HL-60 (cell line): ENCODE measurements at regions not wholly inside any gene's neighbourhood (a gene's known extent, or its start where the extent isn't known, plus 50 kb on each side); places are given as distances from the start of the nearest gene placed in this dataset.

Source experiments
- DNase-seq, 2 experiments: peaks; one replicate each; pipeline ENCODE4 v3.0.0-alpha.2; 2010 to 2020; ENCODE audit warnings: low read depth in 1 of 2, low spot score in 1 of 2
- H3K27ac ChIP-seq: fragments of 250-450 bp; sonication (Bioruptor Pico); replicated peaks from 2 replicates; pipeline ENCODE4 v1.5.1; 2020; ENCODE audit warnings: mild to moderate bottlenecking, moderate library complexity
- H3K27me3 ChIP-seq: fragments of 250-450 bp; sonication (Bioruptor Pico); 2 replicates; pipeline ENCODE4 v1.5.1; 2021; ENCODE audit warnings: mild to moderate bottlenecking, moderate library complexity; ENCODE audit not compliant: insufficient read depth, poor library complexity, severe bottlenecking
- H3K4me3 ChIP-seq: replicated peaks from 2 replicates; pipeline ENCODE4 v1.5.1; 2011; ENCODE audit warnings: mild to moderate bottlenecking, control low read depth, low read length; ENCODE audit not compliant: insufficient read depth
- GABPA ChIP-seq: IDR thresholded peaks from 2 replicates; pipeline ENCODE4 v1.6.1; 2012; ENCODE audit warnings: low read depth
- POLR2AphosphoS5 ChIP-seq: IDR thresholded peaks from 2 replicates; pipeline ENCODE4 v1.6.1; 2012; ENCODE audit warnings: low read depth
- SPI1 ChIP-seq: IDR thresholded peaks from 2 replicates; pipeline ENCODE4 v1.6.1; 2012; ENCODE audit warnings: low read depth, mild to moderate bottlenecking, borderline replicate concordance
- TF ChIP-seq, protein P1 (sequence below): IDR thresholded peaks from one replicate; pipeline ENCODE4 v1.5.1; 2011; ENCODE audit warnings: low read length, control low read depth, inconsistent platforms; ENCODE audit not compliant: insufficient read depth
- TF ChIP-seq, protein P2 (sequence below): IDR thresholded peaks from 2 replicates; pipeline ENCODE4 v1.6.1; 2012; ENCODE audit warnings: low read depth; ENCODE audit not compliant: insufficient replicate concordance

DNA sequence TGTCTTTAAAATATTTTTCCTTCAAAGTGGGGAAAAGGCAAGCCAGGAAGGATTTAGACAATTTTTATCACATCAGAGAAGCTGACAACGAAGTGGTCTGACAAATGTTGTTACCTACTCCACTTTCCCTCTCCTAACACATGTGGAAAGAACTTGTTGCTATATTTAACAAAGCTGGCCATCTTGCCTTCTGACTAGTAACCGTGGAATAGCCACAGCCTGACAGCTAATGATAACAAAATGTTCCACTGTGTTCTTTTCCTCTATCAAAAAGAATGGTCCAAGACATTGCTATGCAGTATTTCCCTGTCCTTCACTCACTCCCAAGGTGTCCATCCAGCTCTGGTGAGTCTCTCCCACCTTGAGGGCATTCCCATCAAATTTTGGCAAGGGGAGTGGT is 481.4 kb upstream of the THBS1 start:
- Histone ChIP-seq H3K4me3 (no peak overlapping the region), H3K27me3 (peaks cover 4% of the 10 kb centered on the region), H3K27ac (no peak overlapping the region)
- TF ChIP-seq GABPA (no peak), SPI1 (no peak), POLR2AphosphoS5 (no peak)
- TF ChIP-seq, protein P1, sequence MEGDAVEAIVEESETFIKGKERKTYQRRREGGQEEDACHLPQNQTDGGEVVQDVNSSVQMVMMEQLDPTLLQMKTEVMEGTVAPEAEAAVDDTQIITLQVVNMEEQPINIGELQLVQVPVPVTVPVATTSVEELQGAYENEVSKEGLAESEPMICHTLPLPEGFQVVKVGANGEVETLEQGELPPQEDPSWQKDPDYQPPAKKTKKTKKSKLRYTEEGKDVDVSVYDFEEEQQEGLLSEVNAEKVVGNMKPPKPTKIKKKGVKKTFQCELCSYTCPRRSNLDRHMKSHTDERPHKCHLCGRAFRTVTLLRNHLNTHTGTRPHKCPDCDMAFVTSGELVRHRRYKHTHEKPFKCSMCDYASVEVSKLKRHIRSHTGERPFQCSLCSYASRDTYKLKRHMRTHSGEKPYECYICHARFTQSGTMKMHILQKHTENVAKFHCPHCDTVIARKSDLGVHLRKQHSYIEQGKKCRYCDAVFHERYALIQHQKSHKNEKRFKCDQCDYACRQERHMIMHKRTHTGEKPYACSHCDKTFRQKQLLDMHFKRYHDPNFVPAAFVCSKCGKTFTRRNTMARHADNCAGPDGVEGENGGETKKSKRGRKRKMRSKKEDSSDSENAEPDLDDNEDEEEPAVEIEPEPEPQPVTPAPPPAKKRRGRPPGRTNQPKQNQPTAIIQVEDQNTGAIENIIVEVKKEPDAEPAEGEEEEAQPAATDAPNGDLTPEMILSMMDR = no peak
- TF ChIP-seq, protein P2, sequence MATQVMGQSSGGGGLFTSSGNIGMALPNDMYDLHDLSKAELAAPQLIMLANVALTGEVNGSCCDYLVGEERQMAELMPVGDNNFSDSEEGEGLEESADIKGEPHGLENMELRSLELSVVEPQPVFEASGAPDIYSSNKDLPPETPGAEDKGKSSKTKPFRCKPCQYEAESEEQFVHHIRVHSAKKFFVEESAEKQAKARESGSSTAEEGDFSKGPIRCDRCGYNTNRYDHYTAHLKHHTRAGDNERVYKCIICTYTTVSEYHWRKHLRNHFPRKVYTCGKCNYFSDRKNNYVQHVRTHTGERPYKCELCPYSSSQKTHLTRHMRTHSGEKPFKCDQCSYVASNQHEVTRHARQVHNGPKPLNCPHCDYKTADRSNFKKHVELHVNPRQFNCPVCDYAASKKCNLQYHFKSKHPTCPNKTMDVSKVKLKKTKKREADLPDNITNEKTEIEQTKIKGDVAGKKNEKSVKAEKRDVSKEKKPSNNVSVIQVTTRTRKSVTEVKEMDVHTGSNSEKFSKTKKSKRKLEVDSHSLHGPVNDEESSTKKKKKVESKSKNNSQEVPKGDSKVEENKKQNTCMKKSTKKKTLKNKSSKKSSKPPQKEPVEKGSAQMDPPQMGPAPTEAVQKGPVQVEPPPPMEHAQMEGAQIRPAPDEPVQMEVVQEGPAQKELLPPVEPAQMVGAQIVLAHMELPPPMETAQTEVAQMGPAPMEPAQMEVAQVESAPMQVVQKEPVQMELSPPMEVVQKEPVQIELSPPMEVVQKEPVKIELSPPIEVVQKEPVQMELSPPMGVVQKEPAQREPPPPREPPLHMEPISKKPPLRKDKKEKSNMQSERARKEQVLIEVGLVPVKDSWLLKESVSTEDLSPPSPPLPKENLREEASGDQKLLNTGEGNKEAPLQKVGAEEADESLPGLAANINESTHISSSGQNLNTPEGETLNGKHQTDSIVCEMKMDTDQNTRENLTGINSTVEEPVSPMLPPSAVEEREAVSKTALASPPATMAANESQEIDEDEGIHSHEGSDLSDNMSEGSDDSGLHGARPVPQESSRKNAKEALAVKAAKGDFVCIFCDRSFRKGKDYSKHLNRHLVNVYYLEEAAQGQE = no peak
- DNase-seq = no peak

DNA sequence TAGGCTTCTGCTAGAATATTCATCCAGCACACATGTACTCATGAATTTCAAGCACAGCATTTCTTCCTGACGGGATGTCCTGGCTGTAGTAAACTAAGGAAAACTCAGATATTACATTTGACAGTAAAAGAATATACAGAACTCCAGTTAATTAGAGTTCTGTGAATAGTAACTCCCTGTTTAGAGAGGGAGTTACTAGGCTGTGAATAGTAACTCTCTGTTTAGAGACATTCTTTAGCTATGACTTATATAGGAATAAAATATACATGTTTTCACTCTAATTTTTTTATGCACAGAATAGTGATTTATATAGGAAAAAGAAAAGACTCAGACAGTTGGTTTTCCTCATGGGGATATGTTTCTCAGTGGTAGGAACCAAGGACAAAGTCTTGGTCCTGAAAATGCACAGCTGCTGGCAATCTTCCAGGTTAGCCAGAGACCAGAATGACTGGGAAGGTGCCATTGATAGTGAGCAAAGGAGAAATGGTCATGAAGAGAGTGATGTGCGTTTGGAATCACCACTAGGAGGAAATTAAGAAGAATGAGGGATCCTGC is 480.7 kb upstream of the THBS1 start:
- Histone ChIP-seq H3K27me3 (peaks cover 2% of the 10 kb centered on the region), H3K4me3 (no peak overlapping the region), H3K27ac (no peak overlapping the region)
- no peak for DNase-seq
- TF ChIP-seq SPI1 = no peak

DNA sequence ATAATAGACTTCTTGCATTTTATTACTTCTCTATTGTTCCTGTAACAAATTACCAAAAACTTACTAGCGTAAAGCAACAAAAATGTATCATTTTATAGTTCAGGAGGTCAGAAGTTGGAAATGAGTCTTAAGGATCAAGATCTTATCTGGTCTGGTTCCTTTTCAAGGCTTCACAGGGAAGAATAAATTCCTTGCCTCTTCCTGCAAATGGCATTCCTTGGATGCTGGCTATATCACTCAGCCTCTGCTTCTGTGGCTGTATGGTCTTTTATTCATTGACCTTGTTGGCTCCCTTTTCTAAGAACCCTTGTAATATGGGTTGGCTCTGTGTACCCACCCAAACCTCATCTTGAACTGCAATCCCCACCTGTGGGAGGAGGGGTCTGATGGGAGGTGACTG is 478.4 kb upstream of the THBS1 start:
- TF ChIP-seq GABPA = no peak
- no peak for TF ChIP-seq SPI1
- no peak for TF ChIP-seq POLR2AphosphoS5
- TF ChIP-seq, protein P1 = no peak
- TF ChIP-seq, protein P2 = no peak
- no peak for DNase-seq
- Histone ChIP-seq H3K27ac (no peak overlapping the region), H3K27me3 (peaks cover 2% of the 10 kb centered on the region), H3K4me3 (no peak overlapping the region)

DNA sequence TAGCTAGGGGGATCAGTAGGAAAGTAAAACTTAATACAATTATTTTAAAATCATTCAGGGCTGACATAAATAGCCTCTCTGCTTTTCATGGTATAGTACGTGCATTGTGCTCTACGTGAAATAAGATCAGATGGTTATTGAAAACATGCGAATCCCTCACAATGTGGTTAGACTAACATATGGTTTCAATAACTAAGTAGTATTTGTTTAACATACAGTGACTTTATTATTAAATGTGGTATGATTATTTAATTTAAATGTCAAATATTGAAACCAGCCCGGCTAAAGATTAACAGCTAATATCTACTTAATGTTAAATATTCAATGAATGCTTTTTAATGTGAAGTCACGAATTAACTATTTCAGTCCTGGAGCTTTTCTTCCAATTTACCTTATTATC is 473.9 kb upstream of the THBS1 start:
- H3K27me3 ChIP-seq = peaks cover 2% of the 10 kb centered on the region
- H3K27ac ChIP-seq = no peak overlapping the region
- H3K4me3 ChIP-seq = no peak overlapping the region
- no peak for DNase-seq
- TF ChIP-seq GABPA (no peak), SPI1 (no peak), POLR2AphosphoS5 (no peak)
- TF ChIP-seq, protein P1 = no peak
- TF ChIP-seq, protein P2 = no peak
